Thoracic aorta (tissue), 2 donors: ENCODE measurements at regions not wholly inside any gene's neighbourhood (a gene's known extent, or its start where the extent isn't known, plus 50 kb on each side); places are given as distances from the start of the nearest gene placed in this dataset.

ENCODE experiments used
- ATAC-seq: fragments of 150-250 bp; one replicate; pipeline ENCODE4 v1.8.0; 2017; ENCODE audit warnings: low read depth; ENCODE audit not compliant: insufficient number of reproducible peaks, low FRiP score
- DNase-seq: peaks from one replicate; pipeline ENCODE4 v3.0.0-alpha.2; 2020; ENCODE audit warnings: low spot score
- H3K27ac ChIP-seq, 2 donors: fragments of 200-600 bp; sonication (generic); 1 replicate in 1 of 2; 2 replicates in 1 of 2; pipeline ENCODE4 v1.5.1; 2016; ENCODE audit warnings: mild to moderate bottlenecking in 2 of 2, moderate library complexity in 2 of 2
- H3K27me3 ChIP-seq: fragments of 200-600 bp; sonication (generic); replicated peaks from 2 replicates; pipeline ENCODE4 v1.6.0; 2016; ENCODE audit warnings: mild to moderate bottlenecking; ENCODE audit not compliant: insufficient read depth
- H3K36me3 ChIP-seq: fragments of 200-600 bp; sonication (generic); one replicate; pipeline ENCODE4 v1.5.1; 2016
- H3K4me1 ChIP-seq, 2 donors: fragments of 200-600 bp; sonication (generic); 1 replicate in 1 of 2; 2 replicates in 1 of 2; pipeline versions ENCODE4 v1.5.1 to v1.6.0; 2016; ENCODE audit warnings: low read depth in 2 of 2, mild to moderate bottlenecking in 1 of 2; ENCODE audit not compliant: control insufficient read depth in 1 of 2
- H3K4me3 ChIP-seq: fragments of 200-600 bp; sonication (generic); 2 replicates; pipeline ENCODE4 v1.5.1; 2016; ENCODE audit warnings: mild to moderate bottlenecking
- H3K9me3 ChIP-seq: fragments of 200-600 bp; sonication (generic); 2 replicates; pipeline ENCODE4 v1.5.1; 2016
- TF ChIP-seq, protein P1 (sequence below): fragments of 200-600 bp; sonication (generic); IDR thresholded peaks from one replicate; pipeline ENCODE4 v1.5.1; 2019; ENCODE audit warnings: antibody characterized with exemption

DNA sequence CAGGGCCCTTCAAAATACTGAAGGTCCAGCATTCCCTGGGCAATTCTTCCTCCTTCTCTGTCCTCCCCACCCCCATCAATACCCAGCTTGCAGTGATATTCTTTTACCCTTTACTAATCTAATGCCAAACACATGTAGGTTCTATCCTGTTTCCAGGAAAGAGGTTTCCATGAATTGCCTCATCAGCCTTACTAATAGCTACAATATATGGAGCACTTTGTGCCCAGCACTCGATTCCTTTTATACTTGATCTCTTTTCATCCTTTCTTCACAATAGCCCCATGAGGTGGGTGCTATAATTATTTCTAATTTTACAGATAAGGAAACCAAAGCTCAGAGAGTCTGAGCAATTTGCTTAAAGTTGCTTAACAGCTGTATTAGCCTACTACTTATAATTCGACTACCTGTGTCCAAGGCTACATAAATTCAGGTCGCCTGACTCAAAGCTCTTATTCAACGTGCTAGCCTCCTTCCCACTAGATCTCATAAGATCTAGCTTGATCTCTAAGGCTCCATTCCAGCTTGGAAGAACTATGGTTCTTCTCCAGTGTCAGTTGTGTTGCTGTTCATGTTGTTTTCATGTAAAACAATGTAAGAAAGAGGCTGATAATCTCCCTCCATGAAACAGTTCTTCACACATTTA lies 229.6 kb upstream of the PGRMC2 start:
- DNase-seq: no peak
- Histone ChIP-seq H3K27me3 (no peaks in the 10 kb centered on the region), H3K4me1 (peaks cover 24 to 65% of the 10 kb centered on the region in 2 donors), H3K36me3 (no peaks in the 10 kb centered on the region), H3K9me3 (no peaks in the 10 kb centered on the region), H3K27ac (peak overlapping the region; percentile 87 to 91), H3K4me3 (no peak overlapping the region)
- no peak for ATAC-seq
- TF ChIP-seq, protein P1, sequence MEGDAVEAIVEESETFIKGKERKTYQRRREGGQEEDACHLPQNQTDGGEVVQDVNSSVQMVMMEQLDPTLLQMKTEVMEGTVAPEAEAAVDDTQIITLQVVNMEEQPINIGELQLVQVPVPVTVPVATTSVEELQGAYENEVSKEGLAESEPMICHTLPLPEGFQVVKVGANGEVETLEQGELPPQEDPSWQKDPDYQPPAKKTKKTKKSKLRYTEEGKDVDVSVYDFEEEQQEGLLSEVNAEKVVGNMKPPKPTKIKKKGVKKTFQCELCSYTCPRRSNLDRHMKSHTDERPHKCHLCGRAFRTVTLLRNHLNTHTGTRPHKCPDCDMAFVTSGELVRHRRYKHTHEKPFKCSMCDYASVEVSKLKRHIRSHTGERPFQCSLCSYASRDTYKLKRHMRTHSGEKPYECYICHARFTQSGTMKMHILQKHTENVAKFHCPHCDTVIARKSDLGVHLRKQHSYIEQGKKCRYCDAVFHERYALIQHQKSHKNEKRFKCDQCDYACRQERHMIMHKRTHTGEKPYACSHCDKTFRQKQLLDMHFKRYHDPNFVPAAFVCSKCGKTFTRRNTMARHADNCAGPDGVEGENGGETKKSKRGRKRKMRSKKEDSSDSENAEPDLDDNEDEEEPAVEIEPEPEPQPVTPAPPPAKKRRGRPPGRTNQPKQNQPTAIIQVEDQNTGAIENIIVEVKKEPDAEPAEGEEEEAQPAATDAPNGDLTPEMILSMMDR: no peak

DNA sequence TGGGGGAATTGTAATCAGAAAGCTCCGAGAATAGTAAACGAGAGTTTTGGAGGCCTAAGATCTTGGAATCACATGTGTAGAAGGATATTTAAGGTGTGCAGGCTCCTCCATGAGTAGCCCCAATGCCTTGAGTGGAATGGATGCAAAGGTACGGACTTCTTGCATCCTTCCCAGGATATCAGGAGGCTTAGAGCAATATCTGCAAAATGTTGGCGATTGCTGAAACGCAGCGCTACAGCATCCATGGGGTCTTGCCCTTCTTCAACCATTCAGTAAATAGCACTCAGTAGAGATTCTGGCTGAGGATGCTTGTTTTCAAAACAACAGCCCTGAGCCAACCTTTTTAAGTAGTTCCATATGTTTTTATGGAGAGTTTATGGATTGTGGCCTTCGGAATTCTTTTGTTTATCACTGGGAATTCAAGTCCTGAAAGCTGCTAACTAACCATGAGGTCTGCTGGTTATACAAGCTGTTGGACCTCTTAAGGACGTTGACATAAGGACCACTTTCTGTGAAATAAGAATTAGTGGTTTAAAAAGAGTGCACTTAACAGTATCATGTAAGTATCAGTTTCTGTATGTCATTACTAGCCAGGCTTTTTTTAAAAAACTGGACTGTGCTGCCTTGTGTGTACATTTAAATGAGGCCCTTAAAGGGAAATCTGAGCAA lies 228.8 kb upstream of the PGRMC2 start:
- H3K36me3 ChIP-seq: no peaks in the 10 kb centered on the region
- H3K27ac ChIP-seq: peak overlapping the region; percentile 87 to 91
- ATAC-seq (no peak), DNase-seq (no peak)
- TF ChIP-seq, protein P1: no peak
- no peak overlapping the region for H3K4me3 ChIP-seq
- H3K27me3 ChIP-seq: no peaks in the 10 kb centered on the region
- H3K9me3 ChIP-seq: no peaks in the 10 kb centered on the region
- H3K4me1 ChIP-seq: peaks cover 23 to 57% of the 10 kb centered on the region in 2 donors

DNA sequence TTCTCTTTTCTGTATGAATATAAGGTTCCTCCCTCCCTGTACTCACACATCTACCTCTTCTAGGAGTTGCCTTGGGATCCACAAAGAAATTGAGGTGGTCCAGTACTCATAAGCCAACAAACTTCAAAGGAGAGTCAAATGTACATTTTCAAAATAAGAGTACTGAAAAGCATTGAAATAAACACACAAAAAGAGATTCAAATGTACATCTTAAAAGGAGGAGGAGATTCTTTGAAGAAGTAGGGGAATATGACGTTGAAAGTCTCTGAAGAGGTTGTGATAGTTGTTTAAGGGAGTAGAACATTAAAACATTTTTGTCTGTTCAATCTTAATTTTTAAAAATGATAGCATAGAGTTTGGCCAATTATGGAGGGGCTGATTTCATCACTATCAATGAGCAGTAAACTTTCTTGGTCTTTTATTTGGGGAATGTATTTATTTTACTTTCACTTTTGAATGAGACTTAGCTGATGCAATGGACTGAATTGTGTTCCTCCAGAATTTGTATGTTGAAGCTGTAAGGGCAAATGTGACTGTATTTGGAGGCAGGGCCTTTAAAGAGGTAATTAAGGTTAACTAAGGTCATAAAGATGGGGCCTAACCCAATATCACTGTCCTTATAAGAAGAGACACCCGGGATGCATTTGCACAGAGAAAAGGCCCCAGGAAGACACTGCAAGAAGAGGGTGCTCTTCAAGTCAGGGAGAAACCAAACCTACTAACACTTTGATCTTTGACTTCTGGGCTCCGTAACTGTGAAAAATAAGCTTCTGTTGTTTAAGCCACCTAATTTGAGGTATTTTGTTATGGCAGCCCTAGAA lies 226.3 kb upstream of the PGRMC2 start:
- Histone ChIP-seq H3K4me1 (peaks cover 16 to 32% of the 10 kb centered on the region in 2 donors), H3K27me3 (no peaks in the 10 kb centered on the region), H3K36me3 (no peaks in the 10 kb centered on the region), H3K27ac (no peak overlapping the region), H3K9me3 (no peaks in the 10 kb centered on the region), H3K4me3 (peak overlapping the region; percentile 25)
- TF ChIP-seq, protein P1: no peak
- ATAC-seq: no peak
- DNase-seq: no peak

DNA sequence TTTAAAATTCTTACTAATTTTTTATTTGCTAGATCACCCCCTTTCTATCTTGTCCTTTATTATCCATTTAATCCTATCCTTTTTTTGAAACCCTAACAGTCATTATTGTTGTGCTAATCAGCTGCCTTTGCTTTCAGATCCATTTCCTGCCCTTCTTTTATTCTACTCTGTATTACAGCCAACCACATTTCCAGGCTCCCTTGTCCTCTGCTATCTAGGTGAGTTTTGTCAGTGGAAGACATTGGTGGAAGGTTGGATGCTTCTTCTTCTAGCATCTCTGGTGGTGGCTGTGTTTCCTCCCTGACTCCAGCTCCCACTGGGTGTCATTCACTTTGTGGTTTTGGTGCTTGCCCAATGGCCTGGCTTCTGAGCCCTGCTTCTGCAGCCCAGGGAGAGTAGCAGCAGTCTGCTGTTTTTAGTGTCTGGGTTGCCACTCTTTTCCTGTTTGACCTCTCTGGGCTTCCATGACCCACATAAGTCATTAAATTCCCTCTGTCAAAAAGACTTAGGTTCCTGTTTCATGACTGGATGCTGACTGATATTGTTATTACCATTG lies 225.2 kb upstream of the PGRMC2 start:
- H3K36me3 ChIP-seq: no peaks in the 10 kb centered on the region
- H3K9me3 ChIP-seq: no peaks in the 10 kb centered on the region
- H3K4me3 ChIP-seq: no peak overlapping the region
- ATAC-seq (no peak), DNase-seq (no peak)
- peaks cover 10 to 21% of the 10 kb centered on the region in 2 donors for H3K4me1 ChIP-seq
- no peak overlapping the region for H3K27ac ChIP-seq
- no peaks in the 10 kb centered on the region for H3K27me3 ChIP-seq
- TF ChIP-seq, protein P1: no peak

DNA sequence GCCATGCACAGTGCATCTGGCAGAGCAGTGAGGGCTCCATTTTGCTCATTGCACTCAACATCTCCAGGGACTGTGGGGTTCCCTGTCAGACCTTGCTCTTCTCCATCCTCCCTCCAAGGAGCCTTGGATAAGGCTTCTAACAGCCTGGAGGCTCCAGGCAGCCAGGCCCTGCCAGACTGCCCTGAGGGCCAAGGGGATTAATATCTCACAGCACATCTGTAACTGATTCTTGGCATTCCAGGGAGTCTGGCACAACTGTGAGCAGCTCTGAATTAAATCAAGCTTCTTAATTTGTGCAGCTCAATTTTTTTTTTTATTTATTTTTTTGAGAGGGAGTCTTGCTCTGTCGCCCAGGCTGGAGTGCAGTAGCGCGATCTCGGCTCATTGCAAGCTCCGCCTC lies 224.5 kb upstream of the PGRMC2 start:
- H3K36me3 ChIP-seq: no peaks in the 10 kb centered on the region
- H3K4me3 ChIP-seq: no peak overlapping the region
- peaks cover 3 to 15% of the 10 kb centered on the region in 2 donors for H3K4me1 ChIP-seq
- TF ChIP-seq, protein P1: no peak
- no peak for DNase-seq
- H3K9me3 ChIP-seq: no peaks in the 10 kb centered on the region
- H3K27ac ChIP-seq: no peak overlapping the region
- no peaks in the 10 kb centered on the region for H3K27me3 ChIP-seq
- ATAC-seq: no peak
